ENCODE measurements at regions not wholly inside any gene's neighbourhood (a gene's known extent, or its start where the extent isn't known, plus 50 kb on each side); places are given as distances from the start of the nearest gene placed in this dataset.
"Not testable (repeated sequence)": the region's sequence is repeated elsewhere in the genome, so short reads cannot be mapped to it uniquely, and the experiment has no call there.

DNA sequence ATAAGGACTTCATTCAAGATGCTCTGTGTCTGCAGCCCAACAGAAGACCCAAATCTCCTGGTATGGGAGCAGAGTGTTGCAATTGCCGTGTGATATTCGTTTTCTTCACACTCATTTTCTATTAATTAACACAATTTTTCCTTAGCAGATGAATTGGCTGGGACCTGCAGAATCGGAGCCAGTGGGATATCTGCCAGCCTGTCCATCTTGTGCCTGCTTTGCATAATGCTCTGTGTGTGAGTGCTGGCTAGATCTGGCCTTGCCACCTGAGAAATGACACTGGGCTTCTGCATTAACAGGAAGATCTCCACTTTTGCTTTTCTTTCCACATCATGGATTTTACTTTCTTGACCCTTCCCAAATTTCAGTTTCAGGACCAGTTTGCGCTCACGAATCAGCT lies 70.4 kb upstream of the GPR158 start:
- Histone ChIP-seq H3K36me3 (ENCODE audit: control insufficient read depth in 4 of 4, insufficient read depth in 4 of 4, low read length in 3 of 4) (no peaks in the 10 kb centered on the region), H3K27me3 (replicated peaks in 2 of 5; ENCODE audit: control insufficient read depth in 4 of 5, insufficient read depth in 5 of 5, low read length in 4 of 5) (peaks cover 0 to 4% (median 3%) of the 10 kb centered on the region in 5 experiments), H3K9me3 (ENCODE audit: control extremely low read depth in 1 of 5, control insufficient read depth in 4 of 5, insufficient read depth in 2 of 5, low read depth in 1 of 5, low read length in 4 of 5) (no peaks in the 10 kb centered on the region), H3K27ac (ENCODE audit: insufficient read depth in 1 of 2, low read depth in 1 of 2, low read length in 2 of 2, poor library complexity in 1 of 2, severe bottlenecking in 2 of 2) (no peak overlapping the region), H3K4me1 (ENCODE audit: control extremely low read depth in 1 of 4, control insufficient read depth in 4 of 4, insufficient read depth in 4 of 4, low read length in 3 of 4) (no peaks in the 10 kb centered on the region), H3K4me3 (ENCODE audit: control insufficient read depth in 1 of 7, extremely low read depth in 1 of 7, insufficient read depth in 4 of 7, low read depth in 2 of 7, low read length in 6 of 7) (no peak overlapping the region)
- WGBS (ENCODE audit: insufficient coverage): 86% methylated on average over 3 of the region's 5 CpGs
- ChIA-PET CTCF (interaction anchor here (1.5 kb wide), 1 partner anchor 10 kb away, joined by 4 read pairs; no protein-coding TSS in a partner anchor), POLR2A (no interaction called here)
- no peak for DNase-seq

DNA sequence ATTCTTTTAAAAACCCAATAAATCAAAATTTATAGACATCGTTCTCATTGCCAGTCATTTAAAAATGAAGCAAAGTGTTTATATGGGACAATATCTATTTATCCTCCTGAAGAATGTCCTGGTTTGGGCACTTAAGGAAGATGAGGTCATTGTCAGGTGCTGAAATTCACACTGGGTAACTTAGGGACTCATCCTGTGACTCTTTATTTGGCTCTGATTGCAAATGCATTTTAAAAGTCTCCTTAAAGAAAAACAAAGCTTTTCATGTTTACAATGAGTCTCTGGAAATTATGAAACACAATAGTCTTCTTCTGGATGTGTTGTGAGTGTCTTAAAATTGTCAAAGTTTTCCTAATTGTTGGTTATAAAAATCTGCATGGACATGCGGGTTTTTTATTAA lies 69.5 kb upstream of the GPR158 start:
- CTCF ChIA-PET: interaction anchor here (1.5 kb wide), 1 partner anchor 9 kb away, joined by 4 read pairs; no protein-coding TSS in a partner anchor
- H3K27ac ChIP-seq (ENCODE audit: insufficient read depth in 1 of 2, low read depth in 1 of 2, low read length in 2 of 2, poor library complexity in 1 of 2, severe bottlenecking in 2 of 2): no peak overlapping the region
- no peak for DNase-seq
- no peaks in the 10 kb centered on the region for H3K9me3 ChIP-seq (ENCODE audit: control extremely low read depth in 1 of 5, control insufficient read depth in 4 of 5, insufficient read depth in 2 of 5, low read depth in 1 of 5, low read length in 4 of 5)
- WGBS (ENCODE audit: insufficient coverage): no CpG with 5 or more reads among the region's 2 CpGs
- no peaks in the 10 kb centered on the region for H3K4me1 ChIP-seq (ENCODE audit: control extremely low read depth in 1 of 4, control insufficient read depth in 4 of 4, insufficient read depth in 4 of 4, low read length in 3 of 4)
- peaks cover 0 to 4% (median 3%) of the 10 kb centered on the region in 5 experiments for H3K27me3 ChIP-seq (replicated peaks in 2 of 5; ENCODE audit: control insufficient read depth in 4 of 5, insufficient read depth in 5 of 5, low read length in 4 of 5)
- H3K36me3 ChIP-seq (ENCODE audit: control insufficient read depth in 4 of 4, insufficient read depth in 4 of 4, low read length in 3 of 4): no peaks in the 10 kb centered on the region
- H3K4me3 ChIP-seq (ENCODE audit: control insufficient read depth in 1 of 7, extremely low read depth in 1 of 7, insufficient read depth in 4 of 7, low read depth in 2 of 7, low read length in 6 of 7): no peak overlapping the region
- POLR2A ChIA-PET: no interaction called here

DNA sequence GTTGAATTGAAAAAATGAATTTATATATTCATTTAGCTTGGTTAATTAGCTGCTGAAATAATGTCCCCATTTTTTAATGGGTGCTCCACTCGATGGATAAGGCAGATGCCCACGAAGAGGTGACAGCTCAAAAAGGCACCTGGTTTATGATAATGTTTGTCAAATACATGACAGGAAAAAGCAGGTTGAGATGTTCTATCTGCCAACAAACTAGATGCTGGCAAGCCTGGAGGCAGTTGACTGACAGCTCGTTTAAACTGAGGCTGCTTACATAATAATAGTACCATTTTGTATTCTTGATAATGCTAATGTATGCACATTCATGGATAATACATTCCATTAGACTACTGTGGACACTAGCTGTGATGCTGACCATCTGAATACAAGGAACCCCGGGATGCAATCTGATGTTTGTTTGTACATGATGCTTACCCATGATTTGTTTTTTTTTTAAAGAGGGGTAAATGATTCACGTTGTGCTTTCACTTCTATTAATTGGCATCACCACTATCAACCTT lies 69.0 kb upstream of the GPR158 start:
- POLR2A ChIA-PET: no interaction called here
- Histone ChIP-seq H3K9me3 (ENCODE audit: control extremely low read depth in 1 of 5, control insufficient read depth in 4 of 5, insufficient read depth in 2 of 5, low read depth in 1 of 5, low read length in 4 of 5) (no peaks in the 10 kb centered on the region), H3K4me3 (ENCODE audit: control insufficient read depth in 1 of 7, extremely low read depth in 1 of 7, insufficient read depth in 4 of 7, low read depth in 2 of 7, low read length in 6 of 7) (no peak overlapping the region), H3K27me3 (replicated peaks in 2 of 5; ENCODE audit: control insufficient read depth in 4 of 5, insufficient read depth in 5 of 5, low read length in 4 of 5) (peaks cover 0 to 4% (median 3%) of the 10 kb centered on the region in 5 experiments), H3K4me1 (ENCODE audit: control extremely low read depth in 1 of 4, control insufficient read depth in 4 of 4, insufficient read depth in 4 of 4, low read length in 3 of 4) (no peaks in the 10 kb centered on the region), H3K36me3 (ENCODE audit: control insufficient read depth in 4 of 4, insufficient read depth in 4 of 4, low read length in 3 of 4) (no peaks in the 10 kb centered on the region), H3K27ac (ENCODE audit: insufficient read depth in 1 of 2, low read depth in 1 of 2, low read length in 2 of 2, poor library complexity in 1 of 2, severe bottlenecking in 2 of 2) (no peak overlapping the region)
- DNase-seq: no peak
- no CpG with 5 or more reads among the region's 5 CpGs for WGBS (ENCODE audit: insufficient coverage)
- CTCF ChIA-PET: interaction anchor here (1.5 kb wide), 1 partner anchor 8 kb away, joined by 4 read pairs; no protein-coding TSS in a partner anchor

DNA sequence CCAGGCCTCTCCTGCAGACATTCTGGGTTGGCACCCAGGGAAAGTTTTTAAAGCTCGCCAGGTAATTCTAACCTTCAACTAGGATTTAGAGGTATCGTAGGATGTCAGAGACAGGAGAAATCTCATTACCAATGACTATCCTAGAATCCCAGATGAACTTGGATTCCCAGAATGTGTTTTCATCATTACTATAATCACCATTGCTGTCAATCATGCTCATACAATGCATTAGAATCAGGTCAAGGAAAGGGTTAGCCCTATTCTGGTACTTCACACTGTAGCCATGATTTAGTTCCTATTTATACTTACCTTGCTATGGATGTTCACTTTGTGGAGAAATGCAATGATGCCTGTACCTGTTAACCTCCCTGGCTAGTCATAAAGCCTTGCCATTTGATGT lies 67.0 kb upstream of the GPR158 start:
- Histone ChIP-seq H3K27me3 (replicated peaks in 2 of 5; ENCODE audit: control insufficient read depth in 4 of 5, insufficient read depth in 5 of 5, low read length in 4 of 5) (peaks cover 0 to 4% (median 0%) of the 10 kb centered on the region in 5 experiments), H3K27ac (ENCODE audit: insufficient read depth in 1 of 2, low read depth in 1 of 2, low read length in 2 of 2, poor library complexity in 1 of 2, severe bottlenecking in 2 of 2) (no peak overlapping the region), H3K4me1 (ENCODE audit: control extremely low read depth in 1 of 4, control insufficient read depth in 4 of 4, insufficient read depth in 4 of 4, low read length in 3 of 4) (no peaks in the 10 kb centered on the region), H3K36me3 (ENCODE audit: control insufficient read depth in 4 of 4, insufficient read depth in 4 of 4, low read length in 3 of 4) (no peaks in the 10 kb centered on the region), H3K4me3 (ENCODE audit: control insufficient read depth in 1 of 7, extremely low read depth in 1 of 7, insufficient read depth in 4 of 7, low read depth in 2 of 7, low read length in 6 of 7) (no peak overlapping the region), H3K9me3 (ENCODE audit: control extremely low read depth in 1 of 5, control insufficient read depth in 4 of 5, insufficient read depth in 2 of 5, low read depth in 1 of 5, low read length in 4 of 5) (no peaks in the 10 kb centered on the region)
- ChIA-PET CTCF (interaction anchor here (0.6 kb wide), 1 partner anchor 121 kb away, joined by 3 read pairs; no protein-coding TSS in a partner anchor), POLR2A (no interaction called here)
- DNase-seq: no peak
- WGBS (ENCODE audit: insufficient coverage): 80% methylated on average over 1 of the region's 2 CpGs

DNA sequence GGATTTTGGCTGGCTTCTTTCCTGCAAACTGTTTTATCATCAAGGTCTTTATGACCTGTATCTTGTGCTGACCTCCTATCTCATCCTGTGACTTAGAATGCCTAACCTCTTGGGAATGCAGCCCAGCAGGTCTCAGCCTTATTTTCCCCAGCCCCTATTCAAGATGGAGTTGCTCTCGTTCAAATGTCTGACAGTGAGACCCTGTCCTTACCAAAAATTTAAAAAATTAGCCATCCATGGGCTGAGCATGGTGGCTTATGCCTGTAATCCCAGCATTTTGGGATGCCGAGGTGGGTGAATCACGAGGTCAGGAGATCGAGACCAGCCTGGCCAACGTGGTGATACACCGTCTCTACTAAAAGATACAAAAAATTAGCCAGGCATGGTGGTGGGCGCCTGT lies 64.9 kb upstream of the GPR158 start:
- POLR2A ChIA-PET; H3K36me3 ChIP-seq (ENCODE audit: control insufficient read depth in 4 of 4, insufficient read depth in 4 of 4, low read length in 3 of 4); H3K27me3 ChIP-seq (replicated peaks in 2 of 5; ENCODE audit: control insufficient read depth in 4 of 5, insufficient read depth in 5 of 5, low read length in 4 of 5); CTCF ChIA-PET; H3K9me3 ChIP-seq (ENCODE audit: control extremely low read depth in 1 of 5, control insufficient read depth in 4 of 5, insufficient read depth in 2 of 5, low read depth in 1 of 5, low read length in 4 of 5); H3K4me3 ChIP-seq (ENCODE audit: control insufficient read depth in 1 of 7, extremely low read depth in 1 of 7, insufficient read depth in 4 of 7, low read depth in 2 of 7, low read length in 6 of 7); H3K27ac ChIP-seq (ENCODE audit: insufficient read depth in 1 of 2, low read depth in 1 of 2, low read length in 2 of 2, poor library complexity in 1 of 2, severe bottlenecking in 2 of 2); H3K4me1 ChIP-seq (ENCODE audit: control extremely low read depth in 1 of 4, control insufficient read depth in 4 of 4, insufficient read depth in 4 of 4, low read length in 3 of 4); DNase-seq: not testable (repeated sequence)
- WGBS (ENCODE audit: insufficient coverage): 92% methylated on average over 6 of the region's 7 CpGs

DNA sequence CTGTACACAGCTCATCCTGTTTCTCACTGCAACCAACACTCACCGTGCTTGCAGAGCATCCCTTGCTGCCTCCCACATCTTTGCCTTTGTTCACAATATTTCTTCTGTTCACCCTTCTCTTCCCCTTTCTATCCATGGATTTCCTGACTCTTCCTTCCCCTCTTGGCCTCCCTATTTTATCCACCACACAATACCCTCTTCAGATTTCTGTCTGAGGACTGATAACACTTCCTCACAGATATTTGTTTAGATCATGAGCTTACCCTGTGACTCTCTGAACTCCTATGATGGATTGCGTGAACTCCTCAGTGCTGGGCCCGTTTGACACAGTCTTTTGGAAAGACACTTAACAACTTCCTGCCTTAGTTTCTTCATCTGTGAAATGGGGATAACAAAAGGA lies 62.8 kb upstream of the GPR158 start:
- Histone ChIP-seq H3K4me3 (ENCODE audit: control insufficient read depth in 1 of 7, extremely low read depth in 1 of 7, insufficient read depth in 4 of 7, low read depth in 2 of 7, low read length in 6 of 7) (no peak overlapping the region), H3K27ac (ENCODE audit: insufficient read depth in 1 of 2, low read depth in 1 of 2, low read length in 2 of 2, poor library complexity in 1 of 2, severe bottlenecking in 2 of 2) (no peak overlapping the region), H3K36me3 (ENCODE audit: control insufficient read depth in 4 of 4, insufficient read depth in 4 of 4, low read length in 3 of 4) (no peaks in the 10 kb centered on the region), H3K4me1 (ENCODE audit: control extremely low read depth in 1 of 4, control insufficient read depth in 4 of 4, insufficient read depth in 4 of 4, low read length in 3 of 4) (no peaks in the 10 kb centered on the region), H3K27me3 (replicated peaks in 2 of 5; ENCODE audit: control insufficient read depth in 4 of 5, insufficient read depth in 5 of 5, low read length in 4 of 5) (peaks cover 0 to 13% (median 2%) of the 10 kb centered on the region in 5 experiments), H3K9me3 (ENCODE audit: control extremely low read depth in 1 of 5, control insufficient read depth in 4 of 5, insufficient read depth in 2 of 5, low read depth in 1 of 5, low read length in 4 of 5) (no peaks in the 10 kb centered on the region)
- 40% methylated on average over 1 of the region's 3 CpGs for WGBS (ENCODE audit: insufficient coverage)
- POLR2A ChIA-PET: no interaction called here
- DNase-seq: no peak
- CTCF ChIA-PET: interaction anchor here (1.0 kb wide), 1 partner anchor 11 kb away, joined by 5 read pairs; no protein-coding TSS in a partner anchor

DNA sequence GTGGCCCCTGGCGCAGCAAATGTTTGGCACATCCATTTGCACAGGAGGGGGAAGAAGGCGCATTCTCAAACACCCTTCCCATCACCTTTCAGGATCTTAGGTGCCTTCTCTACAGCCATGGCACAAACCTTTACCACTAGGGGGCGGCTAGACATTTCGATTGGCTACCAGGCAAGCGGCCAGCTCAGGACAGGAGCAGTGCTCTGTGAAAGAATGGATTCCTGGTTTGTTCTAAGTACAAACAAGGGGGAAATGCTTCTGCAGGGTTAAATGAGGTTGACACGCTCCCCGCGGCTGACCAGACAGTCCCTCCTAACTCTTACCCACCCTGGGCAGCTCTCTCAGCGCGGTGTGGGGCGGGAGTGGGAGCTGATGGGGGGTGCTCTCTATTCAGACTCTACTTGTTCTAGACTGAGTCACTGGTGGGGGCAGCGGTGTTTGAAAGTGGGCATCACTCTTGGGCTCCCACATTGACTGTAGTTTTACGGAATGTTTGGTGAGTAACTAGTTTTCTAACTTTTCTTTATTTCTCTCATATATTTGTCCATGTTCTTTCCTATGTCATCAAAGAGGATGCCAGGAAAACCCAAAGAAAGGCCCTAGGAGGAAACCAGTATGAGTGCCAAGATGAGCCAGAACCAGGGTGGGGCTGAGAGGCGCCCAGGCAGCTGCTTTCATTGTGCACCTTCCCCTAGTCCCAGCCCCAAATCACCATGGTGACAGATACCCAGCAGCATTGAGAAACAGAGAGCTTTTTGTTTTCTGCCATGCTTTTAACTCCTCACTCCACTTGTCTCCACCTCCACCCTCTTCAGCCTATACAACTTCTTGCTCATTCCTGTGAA lies 61.4 kb upstream of the GPR158 start:
- CTCF ChIA-PET: interaction anchor here (0.5 to 1.6 kb wide), 7 partner anchors 9 to 599 kb away, joined by 3 to 5 read pairs (median 4); no protein-coding TSS in a partner anchor
- no peaks in the 10 kb centered on the region for H3K36me3 ChIP-seq (ENCODE audit: control insufficient read depth in 4 of 4, insufficient read depth in 4 of 4, low read length in 3 of 4)
- no peaks in the 10 kb centered on the region for H3K4me1 ChIP-seq (ENCODE audit: control extremely low read depth in 1 of 4, control insufficient read depth in 4 of 4, insufficient read depth in 4 of 4, low read length in 3 of 4)
- POLR2A ChIA-PET: no interaction called here
- H3K9me3 ChIP-seq (ENCODE audit: control extremely low read depth in 1 of 5, control insufficient read depth in 4 of 5, insufficient read depth in 2 of 5, low read depth in 1 of 5, low read length in 4 of 5): no peaks in the 10 kb centered on the region
- H3K27ac ChIP-seq (ENCODE audit: insufficient read depth in 1 of 2, low read depth in 1 of 2, low read length in 2 of 2, poor library complexity in 1 of 2, severe bottlenecking in 2 of 2): no peak overlapping the region
- H3K4me3 ChIP-seq (ENCODE audit: control insufficient read depth in 1 of 7, extremely low read depth in 1 of 7, insufficient read depth in 4 of 7, low read depth in 2 of 7, low read length in 6 of 7): no peak overlapping the region
- WGBS (ENCODE audit: insufficient coverage): 33% methylated on average over 6 of the region's 14 CpGs
- peaks cover 0 to 16% (median 2%) of the 10 kb centered on the region in 5 experiments for H3K27me3 ChIP-seq (replicated peaks in 2 of 5; ENCODE audit: control insufficient read depth in 4 of 5, insufficient read depth in 5 of 5, low read length in 4 of 5)
- peak; percentile 28 to 61 (median 53) for DNase-seq
